ENCODE measurements at regions not wholly inside any gene's neighbourhood (a gene's known extent, or its start where the extent isn't known, plus 50 kb on each side); places are given as distances from the start of the nearest gene placed in this dataset.

- Histone ChIP-seq H3K27ac (no peak overlapping the region), H3K9me3 (no peaks in the 10 kb centered on the region), H3K36me3 (no peaks in the 10 kb centered on the region), H3K27me3 (no peaks in the 10 kb centered on the region), H3K4me1 (peaks cover 0 to 4% (median 0%) of the 10 kb centered on the region in 3 donors), H3K4me3 (no peak overlapping the region)
- 51 to 69% methylated on average over 3 of the region's 3 CpGs for WGBS, 2 donors
- no peak for DNase-seq
- no peak for FAIRE-seq
- intact Hi-C loops (cut with DNase I), result loop anchor here in 2 of 3 donors (5.0 to 10.0 kb wide), 2 partner anchors 205 to 212 kb away; no protein-coding TSS in a partner anchor
- TF ChIP-seq CTCF (IDR thresholded peaks at IDR 0.05), result no peak
- ATAC-seq, result no peak
Measured at GRCh38 chr7:135799881-135800280, 51.3 kb upstream of the FAM180A start.

All from pancreas (tissue), 10 donors.